ENCODE measurements at regions not wholly inside any gene's neighbourhood (a gene's known extent, or its start where the extent isn't known, plus 50 kb on each side); places are given as distances from the start of the nearest gene placed in this dataset.

DNA sequence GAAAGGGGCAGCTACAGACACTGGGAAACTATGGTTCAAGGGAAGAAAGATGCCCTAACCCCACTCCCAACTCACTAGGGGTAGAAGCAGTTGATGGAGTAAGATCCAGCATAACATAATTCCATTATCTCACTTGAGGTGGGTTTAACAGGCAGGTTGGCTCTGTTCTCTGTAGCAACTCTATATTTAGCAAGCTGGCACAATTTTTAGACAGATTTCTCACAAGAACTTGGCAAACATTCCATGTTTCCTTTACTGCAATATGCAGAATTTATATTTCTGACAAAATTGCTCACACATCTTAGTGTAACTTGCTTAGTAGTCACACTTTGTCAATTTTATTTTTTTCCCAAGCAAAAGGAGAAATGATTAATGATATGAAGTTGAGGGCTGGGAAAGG, 475.4 kb downstream of the RMST start:
- TF ChIP-seq, protein P1, sequence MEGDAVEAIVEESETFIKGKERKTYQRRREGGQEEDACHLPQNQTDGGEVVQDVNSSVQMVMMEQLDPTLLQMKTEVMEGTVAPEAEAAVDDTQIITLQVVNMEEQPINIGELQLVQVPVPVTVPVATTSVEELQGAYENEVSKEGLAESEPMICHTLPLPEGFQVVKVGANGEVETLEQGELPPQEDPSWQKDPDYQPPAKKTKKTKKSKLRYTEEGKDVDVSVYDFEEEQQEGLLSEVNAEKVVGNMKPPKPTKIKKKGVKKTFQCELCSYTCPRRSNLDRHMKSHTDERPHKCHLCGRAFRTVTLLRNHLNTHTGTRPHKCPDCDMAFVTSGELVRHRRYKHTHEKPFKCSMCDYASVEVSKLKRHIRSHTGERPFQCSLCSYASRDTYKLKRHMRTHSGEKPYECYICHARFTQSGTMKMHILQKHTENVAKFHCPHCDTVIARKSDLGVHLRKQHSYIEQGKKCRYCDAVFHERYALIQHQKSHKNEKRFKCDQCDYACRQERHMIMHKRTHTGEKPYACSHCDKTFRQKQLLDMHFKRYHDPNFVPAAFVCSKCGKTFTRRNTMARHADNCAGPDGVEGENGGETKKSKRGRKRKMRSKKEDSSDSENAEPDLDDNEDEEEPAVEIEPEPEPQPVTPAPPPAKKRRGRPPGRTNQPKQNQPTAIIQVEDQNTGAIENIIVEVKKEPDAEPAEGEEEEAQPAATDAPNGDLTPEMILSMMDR (IDR thresholded peaks at IDR 0.05 in 4 of 5, conservative IDR thresholded peaks at IDR 0.05 in 1 of 5) = no peak
- TF ChIP-seq POLR2A (IDR thresholded peaks at IDR 0.05) = no peak
